Erythroblast (primary cell): ENCODE measurements at regions not wholly inside any gene's neighbourhood (a gene's known extent, or its start where the extent isn't known, plus 50 kb on each side); places are given as distances from the start of the nearest gene placed in this dataset.
A peak's percentile ranks its signal among the peaks of the same experiment; 100 is the strongest.
"Not testable (repeated sequence)": the region's sequence is repeated elsewhere in the genome, so short reads cannot be mapped to it uniquely, and the experiment has no call there.

Source experiments
- DNase-seq, 2 experiments: peaks; one replicate each; lab custom pipeline; 2025; lab: John Stamatoyannopoulos, UW
- GATA1 ChIP-seq: IDR thresholded peaks from 2 replicates; pipeline ENCODE4 v1.6.1; 2011; ENCODE audit warnings: low read depth, mild to moderate bottlenecking, control low read depth, low read length, moderate library complexity
- POLR2A ChIP-seq: IDR thresholded peaks from 2 replicates; pipeline ENCODE4 v1.6.1; 2011; ENCODE audit warnings: mild to moderate bottlenecking, low read length

GRCh38 chrX:80929251-80929650 is 119.6 kb upstream of the BRWD3 start:
- no peak for DNase-seq
- TF ChIP-seq POLR2A = no peak
- no peak for TF ChIP-seq GATA1

DNA sequence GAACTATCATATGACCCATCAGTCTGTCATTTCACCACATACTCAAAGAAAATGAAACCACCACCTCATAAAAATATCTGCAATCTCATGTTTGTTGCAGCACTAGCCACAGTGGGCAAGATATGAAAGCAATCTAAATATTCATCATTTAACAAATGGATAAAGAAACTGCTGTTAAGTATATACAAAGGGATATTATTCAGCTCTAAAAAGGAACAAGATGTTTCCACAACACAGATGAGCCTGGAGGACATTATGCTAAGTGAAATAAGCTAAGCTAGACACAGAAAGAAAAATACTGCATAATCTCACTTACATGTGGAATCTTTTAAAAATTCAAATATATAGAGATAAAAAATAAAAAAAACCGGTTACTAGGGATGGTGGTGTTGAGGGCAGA is 108.2 kb upstream of the BRWD3 start:
- no peak for DNase-seq
- TF ChIP-seq POLR2A = no peak
- TF ChIP-seq GATA1 = no peak

DNA sequence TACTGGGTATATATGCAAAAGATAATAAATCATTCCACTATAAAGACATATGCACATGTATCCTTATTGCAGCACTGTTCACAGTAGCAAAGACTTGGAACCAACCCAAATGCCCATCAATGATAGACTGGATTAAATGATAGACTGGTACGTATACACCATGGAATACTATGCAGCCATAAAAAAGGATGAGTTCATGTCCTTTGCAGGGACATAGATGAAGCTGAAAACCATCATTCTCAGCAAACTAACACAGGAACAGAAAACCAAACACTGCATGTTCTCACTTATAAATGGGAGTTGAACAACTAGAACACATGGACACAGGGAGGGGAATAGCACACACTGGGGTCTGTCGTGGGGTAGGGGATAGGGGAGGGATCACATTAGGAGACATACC is 102.7 kb upstream of the BRWD3 start:
- not testable (repeated sequence) for DNase-seq

DNA sequence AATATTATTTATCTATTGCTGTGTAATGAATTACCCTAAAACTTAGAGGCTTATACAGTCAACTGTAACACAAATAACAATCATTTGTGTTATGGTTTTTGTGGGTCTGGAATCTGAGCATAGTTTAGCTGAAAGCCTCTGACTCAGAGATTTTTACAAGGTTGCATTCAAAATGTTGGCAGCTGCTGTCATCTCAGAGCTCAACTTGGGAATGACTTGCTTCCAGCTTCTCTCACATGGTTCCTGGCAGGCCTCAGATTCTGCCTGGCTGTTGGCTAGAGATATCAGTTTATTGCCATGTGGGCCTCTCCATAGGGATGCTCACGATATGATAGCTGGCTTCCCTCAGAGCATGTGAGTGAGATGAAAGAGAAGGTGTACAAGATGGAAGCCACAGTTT is 70.2 kb upstream of the BRWD3 start:
- DNase-seq = no peak
- TF ChIP-seq GATA1 (no peak), POLR2A (no peak)

- TF ChIP-seq POLR2A (no peak), GATA1 (no peak)
- peak in 1 of 2 experiments; percentile 1 for DNase-seq
These were observed 69.5 kb upstream of the BRWD3 start for GRCh38 chrX:80879143-80879542.

GRCh38 chrX:80876877-80877276 is 67.2 kb upstream of the BRWD3 start:
- DNase-seq = peak; percentile 28 to 49
- no peak for TF ChIP-seq POLR2A
- TF ChIP-seq GATA1 = no peak
